Prostate gland (tissue), 2 donors: ENCODE measurements at regions not wholly inside any gene's neighbourhood (a gene's known extent, or its start where the extent isn't known, plus 50 kb on each side); places are given as distances from the start of the nearest gene placed in this dataset.

Experiments
- POLR2A ChIP-seq: fragments of 450-650 bp; IDR thresholded peaks from one replicate; pipeline ENCODE4 v1.6.1; 2016; ENCODE audit warnings: antibody characterized with exemption, mild to moderate bottlenecking
- POLR2AphosphoS5 ChIP-seq: sonication (generic); formaldehyde crosslinking; IDR thresholded peaks from one replicate; pipeline ENCODE4 v1.6.1; 2017; ENCODE audit warnings: antibody characterized with exemption
- TF ChIP-seq, protein P1 (sequence below), 4 experiments: fragments of 200-600 bp in 2 of 4; fragments of 450-650 bp in 2 of 4; sonication (generic) in 2 of 4; IDR thresholded peaks; 1 replicate in 3 of 4; 2 replicates in 1 of 4; pipeline ENCODE4 v1.5.1; 2016 to 2019; ENCODE audit warnings: antibody characterized with exemption in 4 of 4, mild to moderate bottlenecking in 2 of 4, moderate library complexity in 2 of 4

DNA sequence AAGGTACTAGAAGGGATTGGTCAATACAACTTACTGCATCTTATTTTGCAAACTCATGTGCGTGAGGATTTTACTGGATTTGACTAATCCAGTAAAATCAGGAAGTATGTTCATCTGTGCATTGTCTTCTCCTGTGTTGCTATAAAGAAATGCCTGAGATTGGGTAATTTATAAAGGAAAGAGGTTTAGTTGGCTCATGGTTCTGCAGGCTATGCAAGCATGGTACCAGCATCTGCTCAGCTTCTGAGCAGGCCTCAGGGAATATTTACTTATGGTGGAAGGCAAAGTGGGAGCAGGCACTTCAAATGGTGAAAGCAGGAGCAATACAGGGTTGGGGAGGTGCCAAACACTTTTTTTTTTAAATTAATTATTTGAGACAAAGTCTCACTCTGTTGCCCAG is 2199.5 kb upstream of the WWC1 start:
- TF ChIP-seq, protein P1, sequence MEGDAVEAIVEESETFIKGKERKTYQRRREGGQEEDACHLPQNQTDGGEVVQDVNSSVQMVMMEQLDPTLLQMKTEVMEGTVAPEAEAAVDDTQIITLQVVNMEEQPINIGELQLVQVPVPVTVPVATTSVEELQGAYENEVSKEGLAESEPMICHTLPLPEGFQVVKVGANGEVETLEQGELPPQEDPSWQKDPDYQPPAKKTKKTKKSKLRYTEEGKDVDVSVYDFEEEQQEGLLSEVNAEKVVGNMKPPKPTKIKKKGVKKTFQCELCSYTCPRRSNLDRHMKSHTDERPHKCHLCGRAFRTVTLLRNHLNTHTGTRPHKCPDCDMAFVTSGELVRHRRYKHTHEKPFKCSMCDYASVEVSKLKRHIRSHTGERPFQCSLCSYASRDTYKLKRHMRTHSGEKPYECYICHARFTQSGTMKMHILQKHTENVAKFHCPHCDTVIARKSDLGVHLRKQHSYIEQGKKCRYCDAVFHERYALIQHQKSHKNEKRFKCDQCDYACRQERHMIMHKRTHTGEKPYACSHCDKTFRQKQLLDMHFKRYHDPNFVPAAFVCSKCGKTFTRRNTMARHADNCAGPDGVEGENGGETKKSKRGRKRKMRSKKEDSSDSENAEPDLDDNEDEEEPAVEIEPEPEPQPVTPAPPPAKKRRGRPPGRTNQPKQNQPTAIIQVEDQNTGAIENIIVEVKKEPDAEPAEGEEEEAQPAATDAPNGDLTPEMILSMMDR (IDR thresholded peaks at IDR 0.05): no peak
- TF ChIP-seq POLR2A (no peak), POLR2AphosphoS5 (no peak)
